GM18499 (cell line): ENCODE measurements at regions not wholly inside any gene's neighbourhood (a gene's known extent, or its start where the extent isn't known, plus 50 kb on each side); places are given as distances from the start of the nearest gene placed in this dataset.

Experiments
- ATAC-seq: cut with Tn5 transposase; IDR thresholded peaks from one replicate; pipeline ENCODE4 v1.9.1; 2021; ENCODE audit warnings: moderate number of reproducible peaks; ENCODE audit not compliant: insufficient read depth, unreplicated experiment

- no peak for ATAC-seq
Measured at GRCh38 chr3:78351334-78351733, 1311.4 kb downstream of the ROBO2 start.

GRCh38 chr3:78353231-78353630 is 1313.3 kb downstream of the ROBO2 start:
- no peak for ATAC-seq

- ATAC-seq: no peak
Measured at GRCh38 chr3:78360849-78361248, 1321.0 kb downstream of the ROBO2 start.

GRCh38 chr3:78368636-78369345 is 1328.9 kb downstream of the ROBO2 start:
- no peak for ATAC-seq

- no peak for ATAC-seq
Measured at GRCh38 chr3:78390221-78390620, 1350.3 kb downstream of the ROBO2 start.

GRCh38 chr3:78398401-78398800 is 1358.5 kb downstream of the ROBO2 start:
- ATAC-seq: no peak

- no peak for ATAC-seq
Measured at GRCh38 chr3:78402720-78403119, 1362.8 kb downstream of the ROBO2 start.

- no peak for ATAC-seq
Measured at GRCh38 chr3:78405745-78406144, 1362.1 kb downstream of the ROBO1 start.

- no peak for ATAC-seq
Measured at GRCh38 chr3:78406396-78406795, 1361.4 kb downstream of the ROBO1 start.

- no peak for ATAC-seq
Measured at GRCh38 chr3:78410077-78410476, 1357.7 kb downstream of the ROBO1 start.

- no peak for ATAC-seq
Measured at GRCh38 chr3:78414261-78414660, 1353.5 kb downstream of the ROBO1 start.

GRCh38 chr3:78420611-78421010 is 1347.2 kb downstream of the ROBO1 start:
- no peak for ATAC-seq

GRCh38 chr3:78421247-78421966 is 1346.4 kb downstream of the ROBO1 start:
- no peak for ATAC-seq

GRCh38 chr3:78424656-78425055 is 1343.1 kb downstream of the ROBO1 start:
- no peak for ATAC-seq

GRCh38 chr3:78426454-78426853 is 1341.3 kb downstream of the ROBO1 start:
- no peak for ATAC-seq

GRCh38 chr3:78427303-78427702 is 1340.5 kb downstream of the ROBO1 start:
- ATAC-seq: no peak

GRCh38 chr3:78430741-78431140 is 1337.1 kb downstream of the ROBO1 start:
- no peak for ATAC-seq

GRCh38 chr3:78434801-78435200 is 1333.0 kb downstream of the ROBO1 start:
- no peak for ATAC-seq

- no peak for ATAC-seq
Measured at GRCh38 chr3:78455166-78455565, 1312.6 kb downstream of the ROBO1 start.

GRCh38 chr3:78455712-78456433 is 1311.9 kb downstream of the ROBO1 start:
- no peak for ATAC-seq

- no peak for ATAC-seq
Measured at GRCh38 chr3:78459796-78460195, 1308.0 kb downstream of the ROBO1 start.
